Body of pancreas (tissue), 4 donors: ENCODE measurements at regions not wholly inside any gene's neighbourhood (a gene's known extent, or its start where the extent isn't known, plus 50 kb on each side); places are given as distances from the start of the nearest gene placed in this dataset.

ENCODE experiments used
- CTCF ChIP-seq, 7 experiments: fragments of 450-650 bp in 4 of 7; fragments of 200-600 bp in 3 of 7; sonication (generic) in 3 of 7; IDR thresholded peaks; one replicate each; pipeline ENCODE4 v1.5.1; 2016 to 2019; ENCODE audit warnings: antibody characterized with exemption in 7 of 7
- POLR2A ChIP-seq, 3 donors: fragments of 450-650 bp; IDR thresholded peaks; one replicate each; pipeline ENCODE4 v1.6.1; 2016; ENCODE audit warnings: antibody characterized with exemption in 3 of 3, mild to moderate bottlenecking in 2 of 3

- no peak for TF ChIP-seq CTCF (IDR thresholded peaks at IDR 0.05)
- TF ChIP-seq POLR2A (IDR thresholded peaks at IDR 0.05): no peak
Observed at GRCh38 chr6:137676888-137677287, 182.7 kb upstream of the OLIG3 start.
